ENCODE measurements at regions not wholly inside any gene's neighbourhood (a gene's known extent, or its start where the extent isn't known, plus 50 kb on each side); places are given as distances from the start of the nearest gene placed in this dataset.
"Not testable (repeated sequence)": the region's sequence is repeated elsewhere in the genome, so short reads cannot be mapped to it uniquely, and the experiment has no call there.

- DNase-seq (ENCODE audit: low read depth, low spot score): no peak
- H3K27ac ChIP-seq: no peak overlapping the region
Measured at GRCh38 chr13:61358599-61358998, 57.0 kb downstream of the PCDH20 start.

GRCh38 chr13:61350341-61350740 lies 65.3 kb downstream of the PCDH20 start:
- no peak overlapping the region for H3K27ac ChIP-seq
- no peak for DNase-seq (ENCODE audit: low read depth, low spot score)

GRCh38 chr13:61339054-61339621 lies 76.5 kb downstream of the PCDH20 start:
- DNase-seq (ENCODE audit: low read depth, low spot score): no peak
- no peak overlapping the region for H3K27ac ChIP-seq

GRCh38 chr13:61316647-61317046 lies 99.0 kb downstream of the PCDH20 start:
- no peak for DNase-seq (ENCODE audit: low read depth, low spot score)
- H3K27ac ChIP-seq: no peak overlapping the region

DNA sequence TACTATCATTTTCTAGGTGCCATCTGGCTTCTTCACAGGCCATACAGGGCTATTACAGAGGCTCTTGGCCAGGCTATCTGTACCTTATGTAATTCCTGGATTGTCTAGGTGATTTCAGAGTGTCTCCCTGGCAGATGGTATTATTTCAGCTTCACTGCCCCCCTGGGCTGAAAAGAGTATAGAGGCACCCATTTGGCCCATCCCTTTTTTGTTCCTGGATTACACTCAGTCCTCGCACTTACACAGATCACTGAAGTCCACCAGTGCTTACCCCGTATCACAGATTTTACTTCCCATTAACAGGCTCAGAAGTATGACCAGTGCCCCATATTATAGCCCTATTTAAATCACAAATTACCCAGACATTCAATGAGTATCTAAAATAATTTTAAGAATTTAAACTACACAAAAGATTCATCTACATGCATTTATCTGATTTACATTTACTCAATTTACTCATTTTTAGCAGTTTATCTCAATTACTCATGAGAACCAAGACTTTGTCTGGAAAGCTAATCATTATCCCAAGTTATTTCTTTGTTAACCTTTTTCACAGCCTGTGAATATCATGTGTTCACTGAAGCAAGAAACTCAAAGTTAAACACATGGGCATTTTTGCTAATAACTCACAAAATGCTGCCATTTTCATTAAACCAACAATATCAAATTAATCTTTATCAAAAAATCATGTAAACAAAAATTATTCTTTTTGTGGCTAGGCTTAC lies 121.0 kb downstream of the PCDH20 start:
- H3K27ac ChIP-seq: no peak overlapping the region
- no peak for DNase-seq (ENCODE audit: low read depth, low spot score)

GRCh38 chr13:61286148-61286745 lies 129.4 kb downstream of the PCDH20 start:
- no peak for DNase-seq (ENCODE audit: low read depth, low spot score)

DNA sequence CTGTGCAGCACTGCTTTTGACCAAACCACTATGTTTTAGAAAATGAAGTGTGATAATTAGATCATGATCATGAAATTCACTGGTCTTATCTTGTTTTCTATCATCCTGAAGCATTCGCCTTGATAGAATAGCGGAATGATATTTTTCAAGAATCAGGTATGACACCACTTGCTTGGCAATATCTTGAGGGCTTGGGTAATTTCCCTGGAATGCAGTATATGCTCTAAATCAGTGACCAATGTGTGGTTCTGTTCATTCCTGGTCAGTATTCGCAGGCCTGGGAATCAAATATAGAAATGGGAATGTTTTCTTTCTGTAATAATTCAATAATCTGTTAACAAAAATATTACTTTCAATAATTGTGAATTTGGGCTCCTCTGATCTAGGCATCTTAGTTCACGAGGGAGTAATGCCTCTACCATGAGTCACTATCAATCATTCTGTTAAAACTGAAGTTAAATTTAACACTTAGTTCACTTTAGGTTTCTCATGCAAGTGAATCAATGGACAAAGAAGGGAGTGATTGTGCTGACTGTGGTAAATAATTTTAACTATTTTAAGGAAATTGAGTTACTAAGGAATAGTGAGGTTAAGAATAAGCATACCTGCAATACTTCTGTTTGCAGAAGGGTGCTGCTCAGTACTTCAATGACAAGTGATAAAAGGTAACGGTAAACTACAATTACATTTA lies 137.9 kb downstream of the PCDH20 start:
- DNase-seq (ENCODE audit: low read depth, low spot score): no peak

More at GRCh38 chr13:61286148-61286745, 129.4 kb downstream of the PCDH20 start:
- no peak overlapping the region for H3K27ac ChIP-seq

GRCh38 chr13:61277088-61277487 lies 138.6 kb downstream of the PCDH20 start:
- no peak for DNase-seq (ENCODE audit: low read depth, low spot score)
- no peak overlapping the region for H3K27ac ChIP-seq

More for the DNA sequence above, 137.9 kb downstream of the PCDH20 start:
- H3K27ac ChIP-seq: no peak overlapping the region

DNA sequence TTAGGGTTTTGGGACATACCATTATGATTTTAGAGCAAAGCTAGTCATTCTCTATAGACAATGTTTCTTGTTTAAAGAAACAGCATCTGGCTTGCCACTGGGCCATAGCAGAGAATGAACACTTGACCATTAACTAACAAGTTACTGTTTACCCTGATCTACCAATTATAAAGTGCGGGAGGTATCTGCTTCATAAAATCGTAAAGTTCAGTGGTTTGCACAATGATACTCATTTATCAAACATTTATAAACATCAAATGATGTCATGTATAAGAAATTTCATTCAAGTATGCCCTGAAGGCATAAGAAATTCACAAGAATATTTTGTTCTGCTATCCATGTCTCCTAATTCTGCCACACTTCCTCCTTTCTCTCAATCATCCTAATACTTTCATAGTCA lies 139.2 kb downstream of the PCDH20 start:
- no peak overlapping the region for H3K27ac ChIP-seq
- no peak for DNase-seq (ENCODE audit: low read depth, low spot score)

DNA sequence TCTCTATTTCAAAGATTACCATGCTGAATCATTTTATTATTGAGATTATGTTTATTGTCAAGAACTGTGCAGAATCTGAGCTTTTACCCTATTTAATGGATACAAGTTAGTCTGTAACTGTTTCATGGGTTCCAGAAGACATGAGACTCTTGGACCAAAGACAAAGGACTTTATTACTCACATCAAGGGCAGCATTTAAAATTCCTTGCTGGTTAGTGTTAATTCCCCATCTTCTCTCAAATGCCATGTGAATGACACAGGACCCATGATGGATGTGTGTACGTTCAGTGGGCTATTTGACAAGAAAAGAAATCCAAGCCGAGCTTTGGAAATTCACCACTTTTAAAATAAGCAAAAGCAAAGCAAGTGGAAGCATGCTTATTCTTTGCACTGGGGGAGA lies 139.9 kb downstream of the PCDH20 start:
- DNase-seq (ENCODE audit: low read depth, low spot score): no peak
- H3K27ac ChIP-seq: no peak overlapping the region

GRCh38 chr13:61275251-61275650 lies 140.4 kb downstream of the PCDH20 start:
- H3K27ac ChIP-seq: no peak overlapping the region
- DNase-seq (ENCODE audit: low read depth, low spot score): no peak

GRCh38 chr13:61266896-61267295 lies 148.8 kb downstream of the PCDH20 start:
- not testable (repeated sequence) for H3K27ac ChIP-seq; DNase-seq (ENCODE audit: low read depth, low spot score)

- no peak overlapping the region for H3K27ac ChIP-seq
- no peak for DNase-seq (ENCODE audit: low read depth, low spot score)
Measured at GRCh38 chr13:61261746-61262472, 153.7 kb downstream of the PCDH20 start.

GRCh38 chr13:61258185-61258584 lies 157.5 kb downstream of the PCDH20 start:
- DNase-seq (ENCODE audit: low read depth, low spot score): no peak
- no peak overlapping the region for H3K27ac ChIP-seq

GRCh38 chr13:61255040-61255796 lies 160.4 kb downstream of the PCDH20 start:
- DNase-seq (ENCODE audit: low read depth, low spot score): no peak
- no peak overlapping the region for H3K27ac ChIP-seq

- H3K27ac ChIP-seq: no peak overlapping the region
- DNase-seq (ENCODE audit: low read depth, low spot score): no peak
Measured at GRCh38 chr13:61253105-61253877, 162.4 kb downstream of the PCDH20 start.

DNA sequence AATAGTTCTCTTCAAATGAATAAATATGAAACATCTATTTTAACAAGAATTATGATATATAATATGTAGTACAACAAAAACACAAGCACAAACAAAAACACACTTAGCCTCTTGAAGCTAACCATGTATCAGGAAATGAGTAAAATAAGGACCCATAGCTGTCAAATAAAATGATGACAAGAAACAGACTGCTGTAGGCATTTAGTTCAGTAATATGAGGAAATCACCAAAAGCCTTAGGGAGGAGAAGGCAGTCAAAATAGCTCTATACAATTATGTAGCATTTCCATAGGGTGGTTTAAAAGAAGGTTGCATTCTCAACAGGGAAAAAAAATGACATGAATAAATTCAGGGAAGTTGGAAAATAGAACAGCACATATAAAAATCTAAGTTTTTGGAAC lies 163.4 kb downstream of the PCDH20 start:
- no peak for DNase-seq (ENCODE audit: low read depth, low spot score)
- no peak overlapping the region for H3K27ac ChIP-seq

DNA sequence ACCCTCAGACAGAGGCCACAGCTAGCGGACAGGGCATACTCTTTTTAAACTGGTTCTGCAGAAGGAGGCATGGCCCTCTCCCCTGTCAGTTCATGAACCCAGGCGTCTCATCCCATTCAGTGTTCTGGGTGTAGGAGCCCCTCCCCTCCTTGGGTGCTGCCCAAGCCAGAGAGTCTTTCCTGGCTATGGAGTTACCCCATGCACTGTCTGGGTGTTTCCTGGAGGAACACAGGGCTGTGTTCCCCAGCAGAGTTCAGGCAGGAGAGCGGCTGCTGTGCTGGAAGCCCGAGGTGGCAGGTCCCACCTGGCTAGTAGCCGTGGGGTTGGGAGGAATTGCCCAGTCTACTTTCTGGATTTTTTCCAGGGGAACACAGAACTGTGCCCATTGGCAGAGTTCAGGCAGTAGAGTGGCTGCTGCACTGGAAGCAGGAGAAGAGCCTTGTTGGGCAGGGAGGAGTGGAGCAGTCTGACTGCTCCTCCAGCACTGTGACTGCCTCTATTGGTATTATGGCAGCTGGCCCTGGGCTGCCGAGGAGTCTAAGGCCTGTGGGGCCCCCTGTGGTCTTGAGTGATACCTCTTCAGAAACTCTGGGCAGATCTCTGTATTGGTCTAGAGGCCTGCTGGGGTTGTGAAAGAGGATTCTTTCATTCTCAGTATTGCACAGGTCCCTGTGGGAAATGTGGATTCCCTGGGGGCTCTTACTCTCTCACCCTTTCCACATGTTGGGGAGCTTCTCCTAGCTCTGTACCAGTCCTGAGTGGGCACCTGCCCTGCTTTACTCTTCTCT lies 168.3 kb downstream of the PCDH20 start:
- no peak for DNase-seq (ENCODE audit: low read depth, low spot score)
- H3K27ac ChIP-seq: no peak overlapping the region

All from epithelial cell of prostate (primary cell).